Gastrocnemius medialis (tissue), 4 donors: ENCODE measurements at regions not wholly inside any gene's neighbourhood (a gene's known extent, or its start where the extent isn't known, plus 50 kb on each side); places are given as distances from the start of the nearest gene placed in this dataset.

Experiments
- CTCF ChIP-seq, 5 experiments: fragments of 450-650 bp in 3 of 5; fragments of 200-600 bp in 2 of 5; sonication (generic) in 2 of 5; IDR thresholded peaks in 4 of 5; conservative IDR thresholded peaks in 1 of 5; 1 replicate in 4 of 5; 2 replicates in 1 of 5; pipeline ENCODE4 v1.5.1; 2016 to 2019; ENCODE audit warnings: antibody characterized with exemption in 5 of 5, mild to moderate bottlenecking in 3 of 5, moderate library complexity in 3 of 5
- POLR2A ChIP-seq, 2 donors: fragments of 450-650 bp; IDR thresholded peaks; one replicate each; pipeline ENCODE4 v1.6.1; 2017; ENCODE audit warnings: antibody characterized with exemption in 2 of 2, mild to moderate bottlenecking in 2 of 2, moderate library complexity in 2 of 2

- TF ChIP-seq CTCF (IDR thresholded peaks at IDR 0.05 in 4 of 5, conservative IDR thresholded peaks at IDR 0.05 in 1 of 5): no peak
- TF ChIP-seq POLR2A (IDR thresholded peaks at IDR 0.05): no peak
Measured at GRCh38 chr12:24499151-24500146, 449.5 kb downstream of the BCAT1 start.
